A673 (cell line): ENCODE measurements at regions not wholly inside any gene's neighbourhood (a gene's known extent, or its start where the extent isn't known, plus 50 kb on each side); places are given as distances from the start of the nearest gene placed in this dataset.

Experiments used
- BruUV-seq: library from RNA; stranded (reverse); fragments of 400-500 nt; replicated peaks from 2 replicates; lab custom pipeline; 2021; lab: Mats Ljungman, UMichigan
- CTCF ChIA-PET: fragments of 300-600 bp; sonication (Branson Sonifier 250); formaldehyde crosslinking; loops from one replicate; lab custom pipeline; 2022; ENCODE audit warnings: antibody characterized with exemption; lab: Charles Lee
- POLR2A ChIA-PET: fragments of 300-600 bp; sonication (Branson Sonifier 250); formaldehyde crosslinking; loops from one replicate; lab custom pipeline; 2022; ENCODE audit warnings: antibody characterized with exemption; ENCODE audit not compliant: low non-redundant PET; lab: Charles Lee
- DNase-seq: peaks from one replicate; pipeline ENCODE4 v3.0.0-alpha.2; 2015; ENCODE audit warnings: low spot score
- H3K27ac ChIP-seq: fragments of 200-600 bp; sonication (generic); 2 replicates; pipeline ENCODE4 v1.5.1; 2016; ENCODE audit warnings: mixed run types, low read depth, mild to moderate bottlenecking, mixed read lengths, antibody characterized with exemption, low read length; ENCODE audit not compliant: poor library complexity, severe bottlenecking
- H3K27me3 ChIP-seq: fragments of 200-600 bp; sonication (generic); replicated peaks from 2 replicates; pipeline ENCODE4 v1.6.1; 2017; ENCODE audit warnings: mixed run types, low read depth, mild to moderate bottlenecking, mixed read lengths, antibody characterized with exemption, low read length; ENCODE audit not compliant: insufficient read depth, poor library complexity
- H3K36me3 ChIP-seq: fragments of 200-600 bp; sonication (generic); 2 replicates; pipeline ENCODE4 v1.6.1; 2016; ENCODE audit warnings: mixed run types, mild to moderate bottlenecking, mixed read lengths, antibody characterized with exemption, low read length; ENCODE audit not compliant: insufficient read depth, poor library complexity, severe bottlenecking
- H3K4me1 ChIP-seq: fragments of 200-600 bp; sonication (generic); 2 replicates; pipeline ENCODE4 v1.6.1; 2017; ENCODE audit warnings: mixed run types, mild to moderate bottlenecking, mixed read lengths, antibody characterized with exemption, low read length; ENCODE audit not compliant: insufficient read depth, poor library complexity, severe bottlenecking
- H3K4me3 ChIP-seq: fragments of 200-600 bp; sonication (generic); 2 replicates; pipeline ENCODE4 v1.5.1; 2016; ENCODE audit warnings: low read depth, mixed run types, mild to moderate bottlenecking, mixed read lengths, low read length; ENCODE audit not compliant: poor library complexity, severe bottlenecking
- H3K9me3 ChIP-seq: fragments of 200-600 bp; sonication (generic); 2 replicates; pipeline ENCODE4 v1.6.1; 2016; ENCODE audit warnings: mixed run types, low read depth, mild to moderate bottlenecking, mixed read lengths, antibody characterized with exemption, low read length; ENCODE audit not compliant: poor library complexity, severe bottlenecking
- EZH2 ChIP-seq: fragments of 200-600 bp; sonication (generic); IDR thresholded peaks from 2 replicates; pipeline ENCODE4 v1.6.1; 2017; ENCODE audit warnings: borderline replicate concordance, low read depth, mild to moderate bottlenecking, mixed read lengths, antibody characterized with exemption, low read length; ENCODE audit not compliant: poor library complexity, severe bottlenecking
- intact Hi-C: fragments of 100-400 bp; cut with micrococcal nuclease; formaldehyde crosslinking; loops from one replicate; pipeline ENCODE4 v1.10.0; 2022; ENCODE audit not compliant: unreplicated experiment
- TF ChIP-seq, protein P1 (sequence below): fragments of 300-800, 200-600 bp; sonication (generic); conservative IDR thresholded peaks from 2 replicates; pipeline ENCODE4 v1.5.1; 2017; ENCODE audit warnings: low read depth, mild to moderate bottlenecking, antibody characterized with exemption, low read length, moderate library complexity, mixed read lengths

DNA sequence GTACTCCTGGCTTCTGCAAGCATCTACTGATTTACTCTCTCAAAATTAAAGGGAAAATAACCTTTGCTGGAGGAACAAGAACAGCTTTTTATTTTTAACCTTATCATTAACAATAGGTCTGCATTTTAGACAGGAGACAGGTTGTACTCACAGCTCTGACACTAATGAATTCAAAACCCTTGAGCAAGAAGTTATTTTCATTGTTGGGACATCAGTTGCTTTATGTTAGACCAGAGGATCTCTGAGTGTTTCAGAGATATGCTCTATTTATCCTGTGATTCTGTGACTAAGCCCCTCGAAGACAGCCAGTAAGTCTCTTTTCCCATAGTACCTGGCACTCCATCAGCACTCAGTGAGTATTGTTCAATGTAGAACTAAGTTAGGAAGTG is 190.2 kb upstream of the PCSK5 start:
- no peak overlapping the region for H3K4me3 ChIP-seq
- ChIA-PET CTCF (no interaction called here), POLR2A (no interaction called here)
- H3K36me3 ChIP-seq = no peaks in the 10 kb centered on the region
- no peaks in the 10 kb centered on the region for H3K4me1 ChIP-seq
- H3K27ac ChIP-seq = no peak overlapping the region
- no peaks in the 10 kb centered on the region for H3K27me3 ChIP-seq
- no peak for TF ChIP-seq EZH2
- TF ChIP-seq, protein P1, sequence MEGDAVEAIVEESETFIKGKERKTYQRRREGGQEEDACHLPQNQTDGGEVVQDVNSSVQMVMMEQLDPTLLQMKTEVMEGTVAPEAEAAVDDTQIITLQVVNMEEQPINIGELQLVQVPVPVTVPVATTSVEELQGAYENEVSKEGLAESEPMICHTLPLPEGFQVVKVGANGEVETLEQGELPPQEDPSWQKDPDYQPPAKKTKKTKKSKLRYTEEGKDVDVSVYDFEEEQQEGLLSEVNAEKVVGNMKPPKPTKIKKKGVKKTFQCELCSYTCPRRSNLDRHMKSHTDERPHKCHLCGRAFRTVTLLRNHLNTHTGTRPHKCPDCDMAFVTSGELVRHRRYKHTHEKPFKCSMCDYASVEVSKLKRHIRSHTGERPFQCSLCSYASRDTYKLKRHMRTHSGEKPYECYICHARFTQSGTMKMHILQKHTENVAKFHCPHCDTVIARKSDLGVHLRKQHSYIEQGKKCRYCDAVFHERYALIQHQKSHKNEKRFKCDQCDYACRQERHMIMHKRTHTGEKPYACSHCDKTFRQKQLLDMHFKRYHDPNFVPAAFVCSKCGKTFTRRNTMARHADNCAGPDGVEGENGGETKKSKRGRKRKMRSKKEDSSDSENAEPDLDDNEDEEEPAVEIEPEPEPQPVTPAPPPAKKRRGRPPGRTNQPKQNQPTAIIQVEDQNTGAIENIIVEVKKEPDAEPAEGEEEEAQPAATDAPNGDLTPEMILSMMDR = no peak
- intact Hi-C loops = no loop called here
- BruUV-seq = no TSS peak
- DNase-seq = no peak
- H3K9me3 ChIP-seq = no peaks in the 10 kb centered on the region

DNA sequence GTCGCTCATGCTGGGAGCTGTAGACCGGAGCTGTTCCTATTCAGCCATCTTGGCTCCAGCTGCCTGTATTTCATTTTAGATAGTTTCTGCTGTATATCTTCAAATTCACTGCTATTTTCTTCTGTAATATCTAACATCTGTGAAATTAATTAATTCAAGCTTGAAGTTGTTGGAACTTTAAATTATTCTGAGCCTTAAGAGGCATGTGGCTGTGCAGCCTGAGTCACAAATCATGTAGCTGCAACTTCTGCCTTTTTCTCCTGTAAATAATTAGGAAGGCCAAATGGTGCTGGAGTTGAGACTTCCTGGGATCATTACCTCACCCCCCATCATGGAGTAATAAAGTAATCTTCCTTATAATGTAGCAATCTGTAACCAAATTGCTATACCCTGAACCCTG is 183.3 kb upstream of the PCSK5 start:
- no TSS peak for BruUV-seq
- H3K4me3 ChIP-seq = no peak overlapping the region
- ChIA-PET POLR2A (no interaction called here), CTCF (no interaction called here)
- intact Hi-C loops = no loop called here
- H3K27ac ChIP-seq = no peak overlapping the region
- no peaks in the 10 kb centered on the region for H3K4me1 ChIP-seq
- H3K27me3 ChIP-seq = no peaks in the 10 kb centered on the region
- H3K36me3 ChIP-seq = no peaks in the 10 kb centered on the region
- DNase-seq = no peak
- H3K9me3 ChIP-seq = no peaks in the 10 kb centered on the region
- no peak for TF ChIP-seq EZH2
- TF ChIP-seq, protein P1 = no peak

DNA sequence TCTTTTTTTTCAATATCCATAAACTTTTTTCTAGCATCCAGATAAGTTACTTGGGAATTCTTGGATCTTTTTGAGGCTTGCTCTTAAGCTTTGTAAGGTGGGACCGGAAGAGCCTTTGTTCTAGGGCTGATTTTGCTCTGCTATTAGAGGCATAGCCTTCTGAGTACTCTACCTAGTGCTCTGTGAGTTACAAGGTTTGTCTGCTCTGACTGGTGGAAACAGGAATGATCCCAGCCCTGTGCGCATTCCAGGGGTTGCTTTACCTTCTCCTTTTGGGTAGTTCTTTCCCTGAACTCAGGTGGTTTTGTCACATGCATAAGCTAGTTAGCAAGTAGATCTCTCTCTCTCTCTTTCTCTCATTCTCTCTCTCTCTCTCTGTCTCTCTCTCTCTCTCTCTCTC is 180.8 kb upstream of the PCSK5 start:
- intact Hi-C loops = no loop called here
- no TSS peak for BruUV-seq
- H3K27ac ChIP-seq = no peak overlapping the region
- H3K9me3 ChIP-seq = no peaks in the 10 kb centered on the region
- no peaks in the 10 kb centered on the region for H3K36me3 ChIP-seq
- DNase-seq = no peak
- TF ChIP-seq EZH2 = no peak
- TF ChIP-seq, protein P1 = no peak
- H3K4me1 ChIP-seq = no peaks in the 10 kb centered on the region
- POLR2A ChIA-PET = no interaction called here
- CTCF ChIA-PET = no interaction called here
- no peak overlapping the region for H3K4me3 ChIP-seq
- no peaks in the 10 kb centered on the region for H3K27me3 ChIP-seq
